ENCODE measurements at regions not wholly inside any gene's neighbourhood (a gene's known extent, or its start where the extent isn't known, plus 50 kb on each side); places are given as distances from the start of the nearest gene placed in this dataset.

DNA sequence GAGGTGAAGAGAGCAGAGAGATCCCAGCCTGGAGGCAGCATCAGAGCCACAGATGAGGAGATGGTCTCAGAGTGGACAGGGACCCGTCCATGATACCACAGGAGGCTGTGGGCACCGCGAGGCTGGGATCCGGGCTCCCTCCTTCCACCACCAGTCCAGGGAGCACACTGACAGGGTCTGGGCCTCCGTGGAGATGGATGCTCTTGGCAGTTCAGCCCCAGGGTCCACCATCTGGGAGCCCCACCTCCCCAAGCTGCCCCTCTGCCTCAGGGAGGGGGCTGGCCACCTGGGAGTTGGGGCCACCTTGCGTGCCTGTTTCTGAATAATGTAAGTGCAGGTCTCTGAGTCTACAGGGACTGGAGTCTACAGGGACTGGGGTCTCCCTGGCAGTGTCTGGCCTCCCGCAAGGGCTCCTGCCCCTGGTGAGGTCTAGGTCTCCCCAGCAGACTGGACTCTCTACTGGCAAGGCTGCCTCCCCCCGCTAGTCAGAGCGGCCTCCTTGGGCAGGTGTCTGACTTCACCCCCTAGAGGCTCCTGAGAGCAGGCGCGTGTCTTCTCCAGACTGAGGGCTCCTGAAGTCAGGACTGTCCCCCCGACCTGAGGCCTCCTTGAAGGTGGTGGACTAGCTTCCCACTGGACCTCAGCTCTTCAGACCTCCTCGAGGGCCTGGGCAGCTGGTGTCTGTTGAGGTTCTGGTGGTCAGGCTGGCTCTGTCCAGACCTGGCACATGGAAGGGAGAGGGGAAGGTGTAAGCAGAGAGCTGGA, 218.5 kb downstream of the PTPRU start:
- DNase-seq (ENCODE audit: low read depth): no peak

DNA sequence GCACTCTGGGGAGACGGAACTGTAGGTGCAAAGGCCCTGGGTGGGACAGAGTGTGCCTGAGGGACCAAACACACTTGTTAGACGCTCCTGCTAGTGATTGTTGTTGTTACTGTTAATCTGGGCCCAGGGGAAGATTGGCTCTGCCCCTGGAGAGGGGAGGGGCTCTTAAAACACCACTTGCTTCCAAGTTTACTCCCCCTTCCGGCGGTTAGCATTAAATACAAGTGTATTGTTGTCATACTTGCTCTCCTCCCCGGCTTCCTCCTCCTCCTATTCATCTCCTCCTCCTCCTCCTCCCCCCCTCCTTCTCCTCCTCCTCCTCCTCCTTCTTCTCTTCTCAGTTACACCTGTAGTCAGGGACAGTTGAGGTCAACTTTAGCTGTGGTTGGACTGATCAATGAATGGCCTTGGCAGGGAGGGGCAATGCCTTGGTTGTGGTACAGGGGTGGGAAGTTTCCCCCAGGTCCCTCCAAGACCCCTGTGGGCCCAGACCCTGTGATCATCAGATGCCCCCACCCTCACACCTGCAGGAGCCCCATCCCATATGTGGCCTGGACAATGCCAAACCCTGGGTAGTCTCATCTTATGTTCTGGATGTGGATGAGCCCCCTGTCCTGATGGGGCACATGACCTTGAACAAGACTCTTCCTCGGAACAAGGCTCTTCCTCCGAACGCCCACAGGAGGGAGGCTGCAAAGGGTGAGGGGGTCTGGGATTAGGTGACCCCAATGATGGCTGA, 217.3 kb downstream of the PTPRU start:
- DNase-seq (ENCODE audit: low read depth): no peak

DNA sequence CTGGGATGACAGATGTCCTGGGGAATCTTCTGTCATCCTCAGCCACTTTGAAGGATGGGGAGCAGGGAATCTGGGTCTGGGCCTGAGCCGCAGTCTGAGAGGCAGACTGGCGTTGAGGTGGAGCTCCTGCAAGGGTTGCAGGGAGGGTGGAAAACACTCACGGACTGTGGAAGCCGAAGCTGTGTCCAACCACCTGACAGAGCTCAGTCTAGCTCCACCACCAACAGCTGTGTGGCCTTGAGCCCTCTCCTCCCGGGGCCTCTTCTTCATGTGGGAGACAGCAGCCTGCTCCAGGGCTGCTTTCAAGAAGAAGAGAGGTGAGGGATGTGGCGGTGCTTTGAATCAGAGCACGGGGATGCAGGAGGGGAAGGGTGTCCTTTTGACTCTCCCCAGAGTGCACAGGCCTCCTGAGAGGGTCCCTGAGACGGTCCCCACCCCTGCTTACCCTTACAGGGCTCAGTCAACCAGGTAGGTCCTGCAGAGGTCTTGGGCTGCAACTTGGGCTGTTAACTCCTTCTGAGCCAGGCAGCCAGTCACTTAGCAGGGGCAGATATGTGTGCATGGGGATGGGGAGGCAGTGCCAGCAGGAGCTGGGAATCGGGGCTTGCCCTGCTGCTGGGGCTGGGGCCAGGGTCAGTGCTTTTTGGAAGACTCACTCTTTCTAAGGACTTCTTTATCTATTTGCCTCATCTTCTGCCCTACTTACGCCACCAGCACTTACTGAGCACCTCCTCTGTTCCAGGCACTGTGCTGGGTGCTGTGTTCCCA, 216.3 kb downstream of the PTPRU start:
- no peak for DNase-seq (ENCODE audit: low read depth)

DNA sequence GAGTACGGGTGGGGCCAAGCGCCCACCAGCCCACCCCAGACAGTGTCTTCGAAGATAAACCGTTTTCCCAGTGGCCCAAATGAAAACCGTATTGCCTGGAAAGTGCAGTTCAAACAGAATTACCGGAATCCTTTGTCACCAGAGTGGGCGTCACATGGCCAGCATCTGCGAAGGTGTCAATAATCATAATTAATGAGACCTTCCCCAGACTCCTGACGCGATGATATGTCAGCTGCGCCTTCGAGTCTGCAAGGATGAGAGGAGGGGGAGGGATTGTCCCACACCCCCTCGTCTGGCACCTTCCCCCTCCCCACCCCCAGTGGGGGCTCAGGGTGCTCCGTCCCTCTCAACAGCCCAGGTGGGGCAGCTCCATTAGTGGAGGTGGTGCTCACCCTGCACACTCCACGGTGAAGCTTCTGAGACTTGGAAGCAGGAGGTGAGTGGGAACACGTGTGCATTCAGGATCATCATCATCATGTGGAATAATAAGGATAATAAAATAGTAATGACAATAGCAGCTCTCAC, 215.1 kb downstream of the PTPRU start:
- DNase-seq (ENCODE audit: low read depth): no peak

DNA sequence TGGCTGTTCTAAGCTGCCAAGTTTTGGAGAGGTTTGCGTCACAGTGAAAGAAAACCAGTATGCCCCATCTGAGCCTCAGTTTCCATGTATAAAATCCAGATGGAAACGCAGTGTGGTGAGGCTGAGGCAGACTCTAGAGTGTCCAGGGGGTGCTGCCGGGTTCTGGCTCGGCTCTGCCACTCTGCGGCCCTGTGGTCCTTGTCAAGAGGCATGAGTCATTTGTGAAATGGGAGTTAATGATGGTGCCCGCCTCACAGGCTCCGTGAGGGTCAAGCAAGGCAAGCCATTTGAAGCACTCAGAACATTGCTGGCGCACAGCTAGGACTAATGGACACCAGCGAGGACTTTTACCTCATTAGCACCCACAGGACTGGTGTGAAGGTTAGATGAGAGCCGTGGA, 214.3 kb downstream of the PTPRU start:
- no peak for DNase-seq (ENCODE audit: low read depth)

DNA sequence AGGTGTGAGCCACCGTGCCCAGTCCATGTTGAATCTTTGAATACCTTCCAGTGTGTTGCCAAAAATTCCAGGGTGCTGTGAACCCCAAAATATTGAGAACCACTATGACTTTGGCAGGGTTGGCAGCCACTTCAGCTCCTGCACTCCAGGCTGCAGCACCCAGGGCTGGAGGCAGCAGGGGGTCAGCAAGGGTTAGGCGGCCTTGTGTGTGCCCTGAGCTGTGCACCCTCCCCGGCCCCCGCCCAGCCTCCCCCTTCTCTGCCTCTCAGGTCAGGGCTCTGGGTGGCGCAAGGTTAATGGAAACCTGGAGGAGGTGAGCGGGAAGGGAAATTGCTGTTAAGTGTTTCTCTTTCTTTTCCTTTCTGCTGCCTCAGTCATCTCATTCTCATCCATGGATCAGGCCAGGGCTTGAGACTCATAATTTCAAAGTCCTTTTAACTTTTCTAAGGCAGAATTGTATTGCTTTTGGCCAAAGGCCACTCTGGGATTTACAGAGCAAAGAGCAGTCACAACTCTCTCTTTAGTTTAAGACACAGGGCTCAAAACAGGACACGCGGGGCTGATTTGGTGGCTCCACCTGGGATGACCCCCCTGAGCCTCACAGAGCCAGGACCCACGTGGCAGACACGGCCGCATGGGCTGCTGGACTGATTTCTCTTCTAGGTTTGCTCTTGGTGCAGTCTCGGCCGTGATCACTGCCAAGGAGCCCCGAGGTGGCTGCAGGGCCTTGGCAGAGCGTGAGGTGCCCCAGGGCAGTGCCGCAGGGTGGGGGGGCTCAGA, 212.3 kb downstream of the PTPRU start:
- no peak for DNase-seq (ENCODE audit: low read depth)

DNA sequence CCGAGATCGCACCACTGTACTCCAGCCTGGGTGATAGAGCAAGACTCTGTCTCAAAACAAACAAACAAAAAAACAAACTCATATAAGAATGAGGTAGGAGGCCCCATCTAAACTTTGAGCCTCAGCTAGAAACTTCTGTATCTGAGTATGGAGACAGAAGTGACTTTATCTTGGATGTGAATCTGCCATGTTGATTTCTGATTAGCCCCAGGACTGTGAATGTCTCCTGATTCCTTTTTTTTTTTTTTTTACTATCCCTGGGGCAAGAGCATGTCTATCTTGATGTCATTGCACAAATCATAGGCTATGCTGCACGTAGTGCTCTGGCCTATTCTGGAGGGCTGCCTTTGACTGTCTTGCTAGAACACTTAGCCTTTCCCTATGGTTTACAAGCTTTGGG, 211.0 kb downstream of the PTPRU start:
- no peak for DNase-seq (ENCODE audit: low read depth)

DNA sequence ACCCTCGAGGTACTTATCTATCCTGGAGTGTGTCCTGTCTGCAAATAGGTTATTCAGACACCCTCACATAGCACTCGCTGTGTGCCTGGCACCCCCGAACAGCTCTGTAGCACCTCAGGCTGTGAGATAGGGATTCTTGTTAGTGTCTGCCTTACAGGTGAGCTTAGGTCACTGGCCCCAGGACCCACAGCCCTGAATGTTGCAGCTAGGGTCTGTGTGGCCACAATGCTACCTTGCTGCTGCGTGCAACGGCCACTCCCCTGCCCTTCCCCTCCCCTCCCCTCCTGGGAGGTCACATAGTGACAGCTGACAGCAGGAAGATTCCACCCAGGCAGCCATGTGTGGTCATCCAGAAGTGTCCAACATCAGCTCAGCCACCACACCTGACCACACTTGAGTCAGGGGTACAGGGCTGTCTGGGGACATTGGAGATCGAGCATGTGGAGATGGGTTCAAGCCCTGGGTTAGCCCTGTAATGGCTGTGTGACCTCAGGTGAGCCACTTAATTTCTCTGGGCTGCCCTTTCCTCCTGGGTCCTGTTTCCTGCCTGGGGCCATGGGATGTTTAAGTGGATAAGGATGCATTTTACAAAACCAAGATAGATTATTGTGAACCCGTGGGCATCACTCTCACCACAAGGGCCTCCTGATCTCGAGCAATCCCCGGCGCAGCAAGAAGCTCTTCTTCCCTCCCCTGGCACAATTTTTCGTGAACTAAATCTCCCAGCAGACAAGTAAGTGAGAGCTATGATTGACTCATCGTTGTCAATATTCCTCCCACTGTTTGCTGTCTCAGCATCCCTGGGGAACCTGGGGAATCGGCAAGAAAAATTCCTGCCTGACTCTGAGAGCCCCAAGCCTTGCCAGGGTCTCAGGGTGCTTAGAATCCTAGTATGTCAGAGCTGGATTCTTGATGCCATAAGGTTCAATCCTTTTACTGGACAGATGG, 208.7 kb downstream of the PTPRU start:
- DNase-seq (ENCODE audit: low read depth): no peak

DNA sequence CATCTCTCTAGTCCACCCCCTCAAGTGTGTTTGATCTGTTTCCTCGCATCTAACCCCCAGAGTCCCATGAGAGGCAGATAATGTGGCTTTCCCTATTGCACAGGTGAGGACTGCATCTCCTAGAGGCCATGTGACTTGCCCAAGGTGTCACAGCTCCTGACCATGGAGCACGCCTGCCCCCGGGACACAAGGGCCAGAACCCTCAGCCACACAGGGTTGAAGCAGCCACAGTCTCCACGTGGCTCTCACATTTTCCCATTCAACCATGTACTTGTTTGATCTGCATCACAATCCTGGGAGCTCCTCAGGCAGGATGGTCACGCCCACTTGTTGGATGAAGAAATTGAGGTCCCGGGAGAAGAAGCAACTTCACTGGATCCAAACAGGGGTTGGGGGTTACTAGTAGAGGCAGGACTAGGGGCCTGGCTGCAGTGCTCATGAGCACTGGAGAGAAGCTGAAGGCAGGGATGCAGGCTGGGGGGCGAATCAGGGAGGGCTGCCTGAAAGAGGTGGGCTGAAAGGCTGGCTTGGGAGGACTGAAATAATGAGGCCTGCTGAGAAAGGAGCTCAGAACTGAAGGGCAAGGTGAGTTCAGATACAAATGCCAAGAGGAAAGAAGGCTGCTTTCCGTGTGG, 207.9 kb downstream of the PTPRU start:
- no peak for DNase-seq (ENCODE audit: low read depth)

DNA sequence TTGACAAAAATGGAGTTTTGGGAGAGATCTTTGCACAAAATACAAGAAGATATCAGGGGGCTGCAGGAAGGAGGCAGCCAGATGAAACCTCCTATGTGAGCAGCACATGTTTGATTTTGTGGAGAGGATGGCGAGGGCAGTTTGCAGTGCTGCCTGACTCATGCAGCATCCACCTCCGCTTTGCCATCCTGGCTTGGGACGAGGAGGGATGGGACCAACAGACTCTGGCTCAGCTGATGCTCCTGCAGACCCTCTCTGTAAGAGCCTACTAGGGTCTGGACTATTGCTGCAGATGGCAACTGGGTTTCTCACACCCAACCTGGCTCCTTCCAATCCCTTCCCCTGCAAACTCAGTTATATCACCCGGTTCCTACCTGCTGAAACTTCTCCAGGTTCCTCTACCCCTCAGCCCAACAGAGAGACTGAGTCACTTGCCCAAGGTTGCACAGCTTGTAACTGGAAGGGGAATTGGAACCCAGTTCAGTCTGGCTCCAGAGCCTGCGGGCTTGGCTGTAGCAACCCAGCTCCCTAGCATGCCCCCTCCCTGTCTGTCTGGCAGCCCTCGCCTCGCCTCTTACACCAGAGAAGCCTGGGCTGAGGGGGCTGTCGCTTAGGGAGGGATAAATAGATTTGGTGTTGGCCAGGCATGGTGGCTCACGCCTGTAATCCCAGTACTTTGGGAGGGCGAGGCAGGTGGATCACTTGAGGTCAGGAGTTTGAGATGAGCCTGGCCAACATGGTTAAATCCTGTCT, 205.8 kb downstream of the PTPRU start:
- no peak for DNase-seq (ENCODE audit: low read depth)

DNA sequence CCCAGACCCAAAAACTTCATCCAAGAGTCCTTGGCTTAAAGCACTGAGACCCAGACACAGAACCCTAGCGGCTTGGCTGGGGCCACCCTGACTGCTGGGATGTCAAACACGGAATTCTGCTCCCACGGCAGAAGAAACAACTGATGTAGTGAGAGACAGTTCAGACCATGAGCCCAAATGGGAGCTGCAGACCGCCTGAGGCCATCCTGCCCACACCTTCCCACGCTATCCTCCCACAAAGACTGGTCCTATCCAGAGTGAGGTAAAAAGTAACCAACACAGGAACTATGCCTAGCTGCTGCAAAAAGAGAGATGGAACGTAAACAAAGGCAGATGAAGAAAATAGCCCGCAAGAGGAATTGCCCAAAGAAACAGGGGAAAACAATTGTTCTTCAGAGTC, 203.3 kb downstream of the PTPRU start:
- DNase-seq (ENCODE audit: low read depth): no peak

DNA sequence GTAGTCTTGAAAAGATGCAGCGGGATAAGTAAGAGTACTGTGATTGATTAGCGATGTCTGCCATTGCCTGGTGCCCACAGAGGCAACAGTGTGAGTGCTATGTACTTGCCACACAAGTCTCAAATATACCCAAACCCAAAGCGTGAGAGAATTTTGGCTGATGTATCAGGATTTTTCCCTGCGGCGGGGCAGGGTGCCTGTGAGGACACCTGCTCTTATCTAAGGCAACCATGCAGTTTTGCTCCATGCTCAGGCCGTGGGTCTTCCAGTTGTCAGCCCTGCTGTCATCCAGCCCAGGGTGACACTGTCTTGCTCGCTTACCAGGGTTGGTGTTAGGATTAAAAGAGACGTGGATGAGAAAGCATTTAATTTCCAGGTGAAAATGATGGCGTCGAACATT, 202.7 kb downstream of the PTPRU start:
- DNase-seq (ENCODE audit: low read depth): no peak

DNA sequence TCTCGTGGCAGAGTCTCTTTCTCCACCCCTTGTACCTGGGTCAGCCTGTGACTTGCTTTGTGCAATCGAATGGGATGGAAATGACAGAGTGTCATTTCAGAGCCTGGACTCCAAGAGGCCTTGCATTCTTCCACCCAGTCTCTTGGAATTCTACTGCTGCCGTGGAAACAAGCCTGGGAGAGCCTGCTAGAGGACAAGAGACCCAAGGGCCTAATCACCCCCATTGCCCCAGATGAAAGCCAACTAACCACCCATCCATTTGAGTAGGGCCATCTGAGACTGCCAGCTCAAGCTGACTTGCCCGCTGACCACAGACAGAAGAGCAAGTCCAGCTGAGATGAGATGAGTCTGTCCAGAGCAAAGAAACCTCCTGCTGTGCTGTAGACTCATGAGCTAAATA, 201.6 kb downstream of the PTPRU start:
- DNase-seq (ENCODE audit: low read depth): peak; percentile 6

DNA sequence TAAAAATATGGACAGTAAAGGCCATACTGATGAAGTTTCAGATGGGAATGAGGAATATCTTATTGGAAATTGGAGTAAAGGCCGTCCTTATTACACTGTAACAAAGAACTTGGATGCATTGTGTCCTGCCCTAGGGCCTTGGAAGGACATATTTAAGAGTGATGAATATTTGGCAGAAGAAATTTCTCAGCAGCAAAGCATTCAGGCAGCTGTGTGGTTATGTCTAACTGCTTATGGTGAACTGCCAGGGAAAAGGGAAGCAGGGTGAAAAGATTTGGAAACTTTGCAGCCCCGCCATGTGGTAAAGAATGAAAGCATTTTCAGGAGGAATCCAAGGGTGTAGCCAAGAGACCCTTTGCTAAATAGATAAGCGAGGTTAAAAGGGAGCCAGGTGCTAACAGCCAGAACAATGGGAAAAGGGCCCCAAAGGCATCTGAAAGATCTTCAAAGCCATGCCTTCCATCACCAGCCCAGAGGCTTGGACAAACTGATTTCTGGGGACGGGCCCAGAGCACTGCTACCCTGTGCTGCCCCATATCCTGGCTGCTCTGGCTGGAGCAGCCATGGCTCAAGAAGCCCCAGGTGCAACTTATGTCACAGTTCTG, 200.0 kb downstream of the PTPRU start:
- DNase-seq (ENCODE audit: low read depth): no peak

DNA sequence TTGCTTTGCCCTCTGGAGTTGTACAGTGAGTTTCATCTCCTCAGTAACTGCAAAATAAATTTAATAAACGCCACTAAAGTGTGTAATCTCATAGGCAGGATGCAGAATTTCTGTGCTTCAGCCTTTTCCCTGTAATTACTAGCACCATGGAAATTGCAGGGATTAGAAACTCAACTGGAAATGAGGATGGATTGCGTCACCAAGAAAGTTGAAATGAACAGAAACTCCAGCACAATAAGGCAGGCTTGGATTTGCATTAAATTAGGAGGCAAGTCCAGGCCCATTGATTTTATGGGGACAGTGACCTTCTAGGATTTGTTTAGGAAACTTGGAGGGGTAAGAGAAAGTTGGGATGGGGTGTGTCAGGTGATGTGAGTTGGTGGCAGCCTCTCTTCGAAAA, 197.5 kb downstream of the PTPRU start:
- DNase-seq (ENCODE audit: low read depth): no peak

DNA sequence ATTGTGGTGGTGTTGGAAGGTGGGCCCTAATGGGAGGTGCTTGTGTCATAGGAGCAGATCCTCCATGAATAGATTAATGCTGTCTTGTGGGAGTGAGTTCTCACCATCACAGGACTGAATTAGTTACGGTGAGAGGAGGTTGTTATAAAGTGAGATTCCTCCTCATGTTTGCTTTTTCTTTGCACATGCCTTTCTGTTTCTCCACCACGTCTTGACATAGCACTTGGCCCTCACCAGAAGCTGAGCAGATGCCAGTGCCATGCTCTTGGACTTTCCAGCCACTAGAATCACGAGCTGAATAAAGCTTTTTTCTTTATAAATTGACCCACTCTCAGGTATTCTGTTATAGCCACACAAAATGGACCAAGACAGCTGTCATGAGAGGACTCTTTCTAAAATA, 194.8 kb downstream of the PTPRU start:
- no peak for DNase-seq (ENCODE audit: low read depth)

DNA sequence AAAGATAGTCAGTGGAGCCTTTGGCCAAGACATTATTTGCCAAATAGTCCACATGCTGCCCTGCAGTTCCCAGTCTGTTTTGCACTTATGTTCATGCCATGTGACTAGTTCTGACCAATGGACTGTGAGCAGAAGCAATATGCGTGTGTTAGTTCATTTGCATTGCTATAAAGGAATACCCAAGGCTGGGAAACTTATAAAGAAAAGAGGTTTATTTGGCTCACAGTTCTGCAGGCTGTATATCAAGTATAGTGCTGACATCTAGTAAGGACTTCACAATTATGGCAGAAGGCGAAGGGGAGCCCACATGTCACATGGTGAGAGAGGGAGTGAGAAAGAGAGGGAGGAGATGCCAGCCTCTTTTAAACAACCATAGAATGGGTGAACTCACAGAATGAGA, 193.3 kb downstream of the PTPRU start:
- no peak for DNase-seq (ENCODE audit: low read depth)

DNA sequence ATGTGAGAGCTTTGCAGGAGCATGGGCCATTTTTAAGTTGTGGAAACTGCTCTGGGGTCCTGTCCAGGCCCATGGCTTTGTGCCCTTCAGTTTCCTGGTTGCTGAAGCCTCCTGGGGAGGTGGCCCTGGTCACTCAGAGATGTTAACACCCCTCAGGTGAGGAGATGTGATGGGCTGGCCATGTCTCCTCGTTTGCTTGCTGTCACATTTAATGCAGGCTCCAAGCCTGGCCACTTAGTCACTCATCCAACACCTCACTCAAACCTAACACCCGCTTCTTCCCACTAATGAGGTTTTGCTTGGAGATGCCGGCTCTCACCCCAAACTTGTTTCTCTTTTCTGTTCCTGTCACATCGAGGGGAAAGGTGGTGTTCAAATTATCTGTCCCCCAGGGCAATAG, 192.7 kb downstream of the PTPRU start:
- no peak for DNase-seq (ENCODE audit: low read depth)

DNA sequence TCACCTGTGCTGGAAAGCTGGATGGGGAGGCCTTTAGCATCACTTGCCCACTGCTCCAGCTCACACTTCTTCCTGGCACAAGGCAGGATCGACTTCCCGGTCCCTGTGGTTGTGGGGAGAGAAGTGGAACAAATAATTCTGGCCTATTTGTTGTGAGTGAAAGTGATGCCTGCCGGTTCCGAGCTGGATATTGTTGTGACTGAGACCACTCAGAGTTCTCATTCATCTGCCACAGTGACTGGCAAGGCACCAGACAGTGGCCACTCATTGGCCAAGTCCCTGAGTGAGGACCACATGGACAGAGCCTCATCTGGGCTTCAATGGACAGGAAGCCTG, 191.9 kb downstream of the PTPRU start:
- DNase-seq (ENCODE audit: low read depth): no peak
